CD4-positive, CD25-positive, alpha-beta regulatory T cell (primary cell): ENCODE measurements at regions not wholly inside any gene's neighbourhood (a gene's known extent, or its start where the extent isn't known, plus 50 kb on each side); places are given as distances from the start of the nearest gene placed in this dataset.

ENCODE experiments used
- ATAC-seq, 2 donors: fragments of 150-1000 bp; cut with Tn5 transposase; one replicate each; pipeline ENCODE4 v1.10.0; 2021; ENCODE audit warnings: low read depth in 2 of 2, moderate number of reproducible peaks in 2 of 2, moderate library complexity in 1 of 2
- DNase-seq, 3 donors: peaks; one replicate each; pipeline versions ENCODE4 v3.0.0 to v3.0.0-alpha.2; 2012 to 2022; ENCODE audit warnings: mixed read lengths in 1 of 3
- H3K27ac ChIP-seq: one replicate; pipeline ENCODE4 v1.7.0; 2013; ENCODE audit warnings: mild to moderate bottlenecking, low read length; ENCODE audit not compliant: insufficient read depth, poor library complexity, severe bottlenecking
- H3K27me3 ChIP-seq: one replicate; pipeline ENCODE4 v1.7.0; 2013; ENCODE audit warnings: low read length; ENCODE audit not compliant: control insufficient read depth, insufficient read depth
- H3K36me3 ChIP-seq: one replicate; pipeline ENCODE4 v1.7.0; 2013; ENCODE audit warnings: mild to moderate bottlenecking, low read length, moderate library complexity; ENCODE audit not compliant: control insufficient read depth, insufficient read depth
- H3K4me1 ChIP-seq: 2 replicates; pipeline ENCODE4 v1.7.0; 2013; ENCODE audit warnings: mild to moderate bottlenecking, low read length; ENCODE audit not compliant: insufficient read depth, control insufficient read depth, poor library complexity, severe bottlenecking
- H3K4me3 ChIP-seq: one replicate; pipeline ENCODE4 v1.7.0; 2013; ENCODE audit warnings: low read depth, mild to moderate bottlenecking, low read length, moderate library complexity
- H3K9me3 ChIP-seq, 2 experiments: 1 replicate in 1 of 2; 2 replicates in 1 of 2; pipeline ENCODE4 v1.7.0; 2013; ENCODE audit warnings: low read length in 2 of 2, mild to moderate bottlenecking in 1 of 2, moderate library complexity in 1 of 2; ENCODE audit not compliant: control insufficient read depth in 2 of 2
- H3K27ac Mint-ChIP-seq, 3 donors: one replicate each; pipeline ENCODE4 v1.8.0; 2020 to 2022; ENCODE audit warnings: mild to moderate bottlenecking in 3 of 3, mixed read lengths in 3 of 3, moderate library complexity in 2 of 3
- H3K27me3 Mint-ChIP-seq: one replicate; pipeline ENCODE4 v1.8.0; 2022; ENCODE audit warnings: mild to moderate bottlenecking, mixed read lengths
- H3K36me3 Mint-ChIP-seq: one replicate; pipeline ENCODE4 v1.8.0; 2020; ENCODE audit warnings: mixed read lengths
- H3K4me1 Mint-ChIP-seq, 4 donors: one replicate each; pipeline ENCODE4 v1.8.0; 2020 to 2022; ENCODE audit warnings: mixed read lengths in 4 of 4, mild to moderate bottlenecking in 1 of 4
- H3K4me3 Mint-ChIP-seq, 4 donors: one replicate each; pipeline ENCODE4 v1.8.0; 2020 to 2022; ENCODE audit warnings: mild to moderate bottlenecking in 4 of 4, mixed read lengths in 4 of 4, moderate library complexity in 3 of 4
- H3K9me3 Mint-ChIP-seq, 7 donors: one replicate each; pipeline ENCODE4 v1.8.0; 2020 to 2022; ENCODE audit warnings: mixed read lengths in 7 of 7, mild to moderate bottlenecking in 3 of 7, moderate library complexity in 2 of 7

DNA sequence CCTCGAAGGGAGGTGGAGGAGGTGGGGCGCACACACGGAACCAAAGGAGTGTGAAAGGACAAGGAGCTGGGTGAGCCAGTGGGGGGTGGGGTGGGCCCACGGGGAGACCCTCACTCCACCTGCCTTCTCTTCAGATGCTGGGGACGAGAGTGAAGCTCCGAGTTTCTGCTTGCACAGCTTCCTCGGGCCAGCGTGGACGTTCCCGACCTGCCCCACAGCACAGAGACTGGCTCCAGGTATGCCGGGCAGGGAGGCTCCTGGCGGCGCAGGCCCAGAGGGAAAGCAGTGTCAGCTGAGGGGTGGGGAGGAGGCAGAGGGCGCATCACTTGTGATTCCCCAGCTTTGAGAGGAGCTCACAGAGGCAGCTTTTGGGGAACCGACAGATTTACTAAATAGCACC is 98.5 kb upstream of the RPS6KA2 start:
- DNase-seq (no peak), ATAC-seq (no peak)
- Mint-ChIP-seq H3K27me3 (peaks cover 13% of the 10 kb centered on the region), H3K36me3 (no peaks in the 10 kb centered on the region), H3K4me1 (peaks cover 0 to 7% (median 1%) of the 10 kb centered on the region in 4 donors), H3K27ac (no peak overlapping the region), H3K9me3 (peaks cover 0 to 3% (median 0%) of the 10 kb centered on the region in 7 donors), H3K4me3 (no peak overlapping the region)
- no peaks in the 10 kb centered on the region for H3K9me3 ChIP-seq
- H3K36me3 ChIP-seq, result no peaks in the 10 kb centered on the region
- H3K4me3 ChIP-seq, result no peak overlapping the region
- no peaks in the 10 kb centered on the region for H3K4me1 ChIP-seq
- no peaks in the 10 kb centered on the region for H3K27me3 ChIP-seq
- no peak overlapping the region for H3K27ac ChIP-seq

DNA sequence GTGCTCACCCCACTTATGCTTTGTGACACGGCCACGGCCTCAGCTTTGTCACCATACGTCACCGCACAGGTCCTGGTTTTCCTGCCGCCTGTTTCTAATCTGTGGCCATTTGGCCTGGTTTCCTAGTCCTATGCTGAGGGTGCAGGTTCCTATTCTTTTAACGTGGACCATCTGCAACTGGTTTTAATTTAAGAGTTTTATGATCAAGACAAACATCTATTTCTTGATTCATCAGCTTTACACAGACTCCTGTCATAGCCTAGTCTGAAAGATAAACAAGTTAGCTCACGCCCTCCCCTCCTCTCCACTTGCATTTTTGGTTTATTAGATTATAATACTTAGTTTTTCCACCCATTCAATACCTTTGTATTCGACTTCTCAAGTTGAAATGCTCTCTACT is 97.5 kb upstream of the RPS6KA2 start:
- ATAC-seq (no peak), DNase-seq (no peak)
- Mint-ChIP-seq H3K27me3 (peaks cover 13% of the 10 kb centered on the region), H3K36me3 (no peaks in the 10 kb centered on the region), H3K9me3 (peaks cover 0 to 3% (median 0%) of the 10 kb centered on the region in 7 donors), H3K4me1 (peaks cover 0 to 2% (median under 1%) of the 10 kb centered on the region in 4 donors), H3K4me3 (peak overlapping the region in 1 of 4 donors; percentile 58), H3K27ac (no peak overlapping the region)
- no peak overlapping the region for H3K4me3 ChIP-seq
- H3K27me3 ChIP-seq, result no peaks in the 10 kb centered on the region
- no peaks in the 10 kb centered on the region for H3K36me3 ChIP-seq
- H3K9me3 ChIP-seq, result no peaks in the 10 kb centered on the region
- no peak overlapping the region for H3K27ac ChIP-seq
- H3K4me1 ChIP-seq, result no peaks in the 10 kb centered on the region

DNA sequence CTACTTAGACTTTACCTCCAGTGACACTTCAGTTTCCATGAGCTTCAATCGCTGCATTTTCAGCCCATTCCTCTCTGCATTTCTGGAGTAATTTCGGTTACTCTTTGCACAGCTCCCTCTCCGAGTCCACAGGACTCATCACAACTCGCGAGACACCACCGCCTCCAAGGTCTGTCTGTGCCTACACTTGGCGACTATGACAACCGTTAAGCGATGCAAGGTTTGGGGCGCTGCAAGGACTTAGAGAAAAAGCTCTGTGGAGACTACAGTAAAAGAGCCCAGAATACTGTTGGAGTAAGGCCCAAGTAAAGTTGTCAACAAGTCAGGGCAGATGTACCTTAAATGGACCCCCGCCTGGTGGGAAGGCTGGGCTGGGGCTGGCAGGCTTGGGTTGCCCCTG is 95.7 kb upstream of the RPS6KA2 start:
- no peak for ATAC-seq
- Mint-ChIP-seq H3K4me3 (no peak overlapping the region), H3K27me3 (peaks cover 13% of the 10 kb centered on the region), H3K27ac (no peak overlapping the region), H3K4me1 (no peaks in the 10 kb centered on the region), H3K36me3 (no peaks in the 10 kb centered on the region), H3K9me3 (peaks cover 0 to 2% (median 0%) of the 10 kb centered on the region in 7 donors)
- Histone ChIP-seq H3K27me3 (no peaks in the 10 kb centered on the region), H3K4me1 (no peaks in the 10 kb centered on the region), H3K4me3 (no peak overlapping the region), H3K36me3 (no peaks in the 10 kb centered on the region), H3K27ac (no peak overlapping the region), H3K9me3 (no peaks in the 10 kb centered on the region)
- no peak for DNase-seq

DNA sequence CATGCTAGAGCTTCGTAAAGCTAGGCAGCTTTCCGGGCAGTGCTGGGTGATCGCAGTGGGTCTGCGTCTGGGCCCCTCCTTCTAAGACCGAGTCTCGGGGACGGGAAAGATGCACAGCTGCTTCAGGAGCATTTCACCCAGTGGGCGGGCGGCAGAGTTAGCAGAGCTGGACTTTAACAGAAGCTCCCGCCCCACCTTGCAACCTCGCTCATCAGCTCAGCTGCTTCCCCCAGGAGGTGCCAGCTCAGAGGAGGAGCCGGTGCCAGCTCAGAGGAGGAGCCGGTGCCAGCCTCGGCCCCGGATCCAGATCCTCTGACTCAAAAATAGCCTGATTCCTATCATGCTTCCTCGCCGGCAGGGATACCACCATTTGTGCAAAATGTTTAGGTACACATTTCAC is 94.5 kb upstream of the RPS6KA2 start:
- Mint-ChIP-seq H3K36me3 (no peaks in the 10 kb centered on the region), H3K27ac (no peak overlapping the region), H3K4me3 (no peak overlapping the region), H3K9me3 (peaks cover 0 to 2% (median 0%) of the 10 kb centered on the region in 7 donors), H3K27me3 (peaks cover 13% of the 10 kb centered on the region), H3K4me1 (no peaks in the 10 kb centered on the region)
- no peaks in the 10 kb centered on the region for H3K27me3 ChIP-seq
- H3K4me1 ChIP-seq, result no peaks in the 10 kb centered on the region
- DNase-seq, result no peak
- ATAC-seq, result no peak
- H3K36me3 ChIP-seq, result no peaks in the 10 kb centered on the region
- no peak overlapping the region for H3K27ac ChIP-seq
- H3K9me3 ChIP-seq, result no peaks in the 10 kb centered on the region
- H3K4me3 ChIP-seq, result no peak overlapping the region

DNA sequence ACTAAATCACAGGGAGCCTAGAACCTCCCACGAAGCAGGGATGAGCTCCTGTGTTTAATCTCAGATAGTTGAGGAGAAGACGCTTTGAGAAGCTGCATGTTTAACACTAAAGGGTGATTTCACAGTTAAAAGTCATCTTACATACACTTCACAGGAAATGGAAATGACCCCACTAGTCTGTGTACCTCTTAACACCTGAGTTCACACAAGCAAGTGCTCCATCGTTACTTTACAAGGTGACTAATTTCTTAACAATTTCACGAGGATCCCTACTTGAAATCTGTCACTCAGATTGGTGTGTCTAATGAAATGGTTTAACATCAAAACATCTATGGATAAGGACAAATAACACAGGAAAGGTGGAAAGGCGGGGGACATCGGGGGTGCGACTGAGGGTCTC is 93.8 kb upstream of the RPS6KA2 start:
- Histone ChIP-seq H3K9me3 (no peaks in the 10 kb centered on the region), H3K36me3 (no peaks in the 10 kb centered on the region), H3K4me1 (no peaks in the 10 kb centered on the region), H3K4me3 (no peak overlapping the region), H3K27me3 (no peaks in the 10 kb centered on the region), H3K27ac (no peak overlapping the region)
- DNase-seq (no peak), ATAC-seq (no peak)
- Mint-ChIP-seq H3K4me1 (no peaks in the 10 kb centered on the region), H3K36me3 (no peaks in the 10 kb centered on the region), H3K4me3 (no peak overlapping the region), H3K9me3 (peaks cover 0 to 2% (median 0%) of the 10 kb centered on the region in 7 donors), H3K27ac (no peak overlapping the region), H3K27me3 (peaks cover 8% of the 10 kb centered on the region)

DNA sequence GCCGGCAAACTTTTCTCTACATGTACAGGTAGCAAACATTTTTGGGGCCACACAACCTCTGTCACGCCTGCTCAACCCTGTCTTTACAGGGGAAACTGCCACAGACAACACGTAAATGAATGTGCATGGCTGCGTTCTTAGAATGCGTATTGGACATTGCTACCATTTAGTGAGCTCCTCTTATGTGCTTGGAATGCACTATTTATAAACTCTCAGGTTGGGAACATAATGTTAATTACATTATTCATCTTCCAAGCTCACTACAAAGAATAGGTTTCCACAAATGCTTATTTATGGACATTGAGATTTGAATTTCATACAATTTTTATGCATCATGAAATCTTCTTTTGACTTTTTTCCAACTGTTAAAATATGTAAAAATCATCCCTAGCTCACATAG is 92.0 kb upstream of the RPS6KA2 start:
- DNase-seq (no peak), ATAC-seq (no peak)
- Mint-ChIP-seq H3K4me1 (no peaks in the 10 kb centered on the region), H3K27ac (no peak overlapping the region), H3K4me3 (no peak overlapping the region), H3K9me3 (no peaks in the 10 kb centered on the region), H3K27me3 (peaks cover 8% of the 10 kb centered on the region), H3K36me3 (no peaks in the 10 kb centered on the region)
- no peaks in the 10 kb centered on the region for H3K36me3 ChIP-seq
- H3K27ac ChIP-seq, result no peak overlapping the region
- H3K9me3 ChIP-seq, result no peaks in the 10 kb centered on the region
- H3K4me3 ChIP-seq, result no peak overlapping the region
- H3K27me3 ChIP-seq, result no peaks in the 10 kb centered on the region
- H3K4me1 ChIP-seq, result no peaks in the 10 kb centered on the region

DNA sequence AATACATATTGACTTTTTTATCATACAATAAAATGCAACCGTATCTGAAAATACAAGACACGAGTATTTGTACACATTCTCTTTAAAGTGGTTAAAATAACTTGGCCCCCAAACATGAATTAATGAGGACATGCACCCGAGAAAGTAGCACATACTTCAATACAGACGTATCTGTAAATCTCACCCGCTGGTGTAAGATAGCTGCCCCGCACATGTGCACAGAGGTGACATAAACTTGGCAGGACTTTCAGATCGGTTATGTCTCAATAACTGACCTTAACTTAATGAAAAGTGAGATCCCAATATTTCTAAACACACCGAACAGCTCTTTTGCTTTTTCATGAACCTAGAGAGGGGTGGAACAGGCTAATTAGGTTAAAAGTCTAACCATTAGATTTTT is 91.5 kb upstream of the RPS6KA2 start:
- Histone ChIP-seq H3K36me3 (no peaks in the 10 kb centered on the region), H3K4me1 (no peaks in the 10 kb centered on the region), H3K4me3 (no peak overlapping the region), H3K27me3 (no peaks in the 10 kb centered on the region), H3K27ac (no peak overlapping the region), H3K9me3 (no peaks in the 10 kb centered on the region)
- Mint-ChIP-seq H3K4me3 (no peak overlapping the region), H3K36me3 (no peaks in the 10 kb centered on the region), H3K27me3 (peaks cover 4% of the 10 kb centered on the region), H3K9me3 (no peaks in the 10 kb centered on the region), H3K27ac (no peak overlapping the region), H3K4me1 (no peaks in the 10 kb centered on the region)
- ATAC-seq, result no peak
- no peak for DNase-seq

DNA sequence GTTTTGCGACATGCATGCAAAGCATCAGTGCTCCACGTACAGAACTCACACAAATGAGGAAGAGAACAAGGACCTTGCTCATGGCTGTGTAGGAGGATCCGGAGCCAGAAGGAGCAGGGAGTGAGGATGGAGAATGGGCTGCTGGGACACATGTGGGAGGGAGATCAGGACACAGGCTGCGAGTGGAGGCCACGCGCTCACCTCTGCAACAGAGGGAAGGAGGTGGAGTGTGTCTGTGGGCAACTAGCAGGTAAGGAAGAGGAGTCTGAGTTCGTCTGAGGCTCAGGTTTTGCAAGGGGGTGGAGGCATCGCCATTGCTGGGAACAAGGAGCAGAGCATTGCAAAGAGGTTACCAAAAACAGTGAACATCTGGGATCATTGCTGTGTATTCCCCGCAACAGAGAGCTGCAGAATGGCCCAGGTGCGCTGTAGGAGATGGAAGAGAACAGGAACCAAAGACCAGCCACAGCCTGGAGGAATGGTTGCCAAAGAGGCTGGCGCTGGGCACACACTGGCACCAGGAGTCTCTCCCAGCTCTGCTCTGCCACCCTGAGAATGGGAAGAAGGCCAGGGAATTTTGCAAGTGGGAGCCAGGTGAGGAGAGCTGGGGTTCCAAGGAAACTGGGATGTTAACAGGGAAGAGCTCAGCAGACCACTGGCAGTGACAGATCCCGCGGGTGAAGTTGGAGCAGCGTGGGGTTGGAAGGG is 90.0 kb upstream of the RPS6KA2 start:
- Mint-ChIP-seq H3K27me3 (no peaks in the 10 kb centered on the region), H3K9me3 (no peaks in the 10 kb centered on the region), H3K36me3 (no peaks in the 10 kb centered on the region), H3K27ac (peak overlapping the region in 1 of 3 donors; percentile 67), H3K4me3 (no peak overlapping the region), H3K4me1 (no peaks in the 10 kb centered on the region)
- H3K4me3 ChIP-seq, result no peak overlapping the region
- DNase-seq, result no peak
- no peaks in the 10 kb centered on the region for H3K27me3 ChIP-seq
- ATAC-seq, result no peak
- H3K27ac ChIP-seq, result no peak overlapping the region
- H3K36me3 ChIP-seq, result no peaks in the 10 kb centered on the region
- H3K4me1 ChIP-seq, result no peaks in the 10 kb centered on the region
- H3K9me3 ChIP-seq, result no peaks in the 10 kb centered on the region
